AG04450 (cell line): ENCODE measurements at regions not wholly inside any gene's neighbourhood (a gene's known extent, or its start where the extent isn't known, plus 50 kb on each side); places are given as distances from the start of the nearest gene placed in this dataset.

Experiments used
- CTCF ChIA-PET: fragments of 300-600, 350-600 bp; formaldehyde crosslinking; extraction: SDS; loops from one replicate; lab custom pipeline; 2022; ENCODE audit warnings: antibody characterized with exemption, inconsistent platforms; lab: Charles Lee
- POLR2A ChIA-PET: fragments of 350-600 bp; formaldehyde crosslinking; extraction: SDS; loops from one replicate; lab custom pipeline; 2021; ENCODE audit warnings: antibody characterized with exemption, inconsistent platforms; lab: Yijun Ruan, JAX
- DNase-seq: peaks from one replicate; pipeline ENCODE4 v3.0.0-alpha.2; 2011; ENCODE audit warnings: low read depth, low spot score
- H3K27ac ChIP-seq: one replicate; pipeline ENCODE4 v1.5.1; 2012; ENCODE audit warnings: low read depth, low read length, control low read depth
- H3K27me3 ChIP-seq: one replicate; pipeline ENCODE4 v1.6.0; 2012; ENCODE audit warnings: low read length; ENCODE audit not compliant: control insufficient read depth, insufficient read depth
- H3K4me3 ChIP-seq: 2 replicates; pipeline ENCODE4 v1.5.1; 2011; ENCODE audit warnings: mild to moderate bottlenecking, low read depth, low read length, control low read depth
- H3K9me3 ChIP-seq: 2 replicates; pipeline ENCODE4 v1.5.1; 2012; ENCODE audit warnings: low read length; ENCODE audit not compliant: control insufficient read depth, insufficient read depth
- TF ChIP-seq, protein P1 (sequence below): IDR thresholded peaks from 2 replicates; pipeline ENCODE4 v1.5.1; 2011; ENCODE audit warnings: low read depth, low read length, control low read depth, inconsistent platforms

GRCh38 chr1:80462006-80462405, 1338.7 kb upstream of the ADGRL2 start:
- no peak for DNase-seq
- TF ChIP-seq, protein P1, sequence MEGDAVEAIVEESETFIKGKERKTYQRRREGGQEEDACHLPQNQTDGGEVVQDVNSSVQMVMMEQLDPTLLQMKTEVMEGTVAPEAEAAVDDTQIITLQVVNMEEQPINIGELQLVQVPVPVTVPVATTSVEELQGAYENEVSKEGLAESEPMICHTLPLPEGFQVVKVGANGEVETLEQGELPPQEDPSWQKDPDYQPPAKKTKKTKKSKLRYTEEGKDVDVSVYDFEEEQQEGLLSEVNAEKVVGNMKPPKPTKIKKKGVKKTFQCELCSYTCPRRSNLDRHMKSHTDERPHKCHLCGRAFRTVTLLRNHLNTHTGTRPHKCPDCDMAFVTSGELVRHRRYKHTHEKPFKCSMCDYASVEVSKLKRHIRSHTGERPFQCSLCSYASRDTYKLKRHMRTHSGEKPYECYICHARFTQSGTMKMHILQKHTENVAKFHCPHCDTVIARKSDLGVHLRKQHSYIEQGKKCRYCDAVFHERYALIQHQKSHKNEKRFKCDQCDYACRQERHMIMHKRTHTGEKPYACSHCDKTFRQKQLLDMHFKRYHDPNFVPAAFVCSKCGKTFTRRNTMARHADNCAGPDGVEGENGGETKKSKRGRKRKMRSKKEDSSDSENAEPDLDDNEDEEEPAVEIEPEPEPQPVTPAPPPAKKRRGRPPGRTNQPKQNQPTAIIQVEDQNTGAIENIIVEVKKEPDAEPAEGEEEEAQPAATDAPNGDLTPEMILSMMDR: no peak
- Histone ChIP-seq H3K4me3 (no peak overlapping the region), H3K27me3 (no peaks in the 10 kb centered on the region), H3K27ac (no peak overlapping the region), H3K9me3 (no peaks in the 10 kb centered on the region)
- CTCF ChIA-PET: no interaction called here
- POLR2A ChIA-PET: no interaction called here

DNA sequence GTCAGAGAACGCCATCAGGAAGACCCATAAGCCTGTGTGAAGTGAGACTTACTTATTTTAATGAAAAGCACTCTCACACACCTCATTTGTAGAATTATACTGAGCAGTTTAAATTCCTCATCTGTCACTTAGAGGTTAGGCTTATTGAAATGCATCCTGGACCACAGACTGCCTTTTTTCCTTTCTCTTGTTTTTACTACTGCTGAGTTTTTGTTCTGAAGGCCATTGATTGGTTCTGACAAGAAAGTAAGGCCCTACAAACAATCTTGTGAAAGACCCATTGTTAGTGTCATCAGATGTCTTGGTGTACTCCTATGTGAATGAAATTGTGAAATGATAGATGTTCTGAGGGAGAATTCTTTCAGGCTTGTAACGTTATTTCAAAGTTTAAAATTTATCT, 1343.3 kb upstream of the ADGRL2 start:
- ChIA-PET POLR2A (no interaction called here), CTCF (no interaction called here)
- TF ChIP-seq, protein P1: no peak
- no peaks in the 10 kb centered on the region for H3K27me3 ChIP-seq
- H3K27ac ChIP-seq: no peak overlapping the region
- no peak overlapping the region for H3K4me3 ChIP-seq
- H3K9me3 ChIP-seq: no peaks in the 10 kb centered on the region
- no peak for DNase-seq

DNA sequence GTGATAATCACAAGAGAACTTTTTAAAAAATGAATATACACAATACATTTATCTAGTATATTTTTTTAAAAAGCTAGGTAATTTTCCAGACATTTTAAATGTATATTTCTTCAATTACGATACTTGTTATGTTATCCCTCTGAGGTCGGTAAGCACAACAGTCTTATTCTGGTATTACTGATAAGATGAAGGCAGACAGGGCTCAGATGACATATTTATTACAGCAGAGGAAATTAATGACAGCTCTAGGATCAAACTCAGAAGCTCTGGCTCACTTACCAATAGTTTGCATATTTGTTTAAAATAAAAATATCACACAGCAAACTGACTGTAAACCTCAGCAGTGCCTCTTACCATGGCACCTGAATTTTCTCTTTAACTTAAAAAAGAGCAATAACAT, 1347.0 kb upstream of the ADGRL2 start:
- Histone ChIP-seq H3K9me3 (no peaks in the 10 kb centered on the region), H3K4me3 (no peak overlapping the region), H3K27ac (no peak overlapping the region), H3K27me3 (no peaks in the 10 kb centered on the region)
- DNase-seq: no peak
- ChIA-PET CTCF (no interaction called here), POLR2A (no interaction called here)
- TF ChIP-seq, protein P1: no peak

DNA sequence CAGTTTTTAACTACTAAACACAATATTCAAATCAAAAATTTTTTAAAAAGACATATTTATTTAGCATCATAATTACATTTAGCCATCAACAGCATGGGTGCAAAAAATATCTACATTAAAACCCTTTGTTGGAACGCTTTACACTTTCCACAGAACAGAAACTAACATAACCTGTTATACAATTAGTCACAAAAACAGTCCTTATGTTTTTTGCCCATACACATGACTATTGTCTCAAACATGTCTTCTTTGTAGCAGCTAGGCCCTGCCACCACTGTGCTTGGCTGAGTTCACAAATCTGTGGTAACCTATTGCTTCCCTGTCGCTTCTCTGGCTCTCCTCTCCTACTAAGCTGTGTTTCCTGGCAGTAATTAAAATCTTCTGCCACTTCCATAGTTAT, 1350.0 kb upstream of the ADGRL2 start:
- Histone ChIP-seq H3K9me3 (no peaks in the 10 kb centered on the region), H3K27ac (no peak overlapping the region), H3K27me3 (no peaks in the 10 kb centered on the region), H3K4me3 (no peak overlapping the region)
- ChIA-PET CTCF (no interaction called here), POLR2A (no interaction called here)
- TF ChIP-seq, protein P1: no peak
- no peak for DNase-seq

DNA sequence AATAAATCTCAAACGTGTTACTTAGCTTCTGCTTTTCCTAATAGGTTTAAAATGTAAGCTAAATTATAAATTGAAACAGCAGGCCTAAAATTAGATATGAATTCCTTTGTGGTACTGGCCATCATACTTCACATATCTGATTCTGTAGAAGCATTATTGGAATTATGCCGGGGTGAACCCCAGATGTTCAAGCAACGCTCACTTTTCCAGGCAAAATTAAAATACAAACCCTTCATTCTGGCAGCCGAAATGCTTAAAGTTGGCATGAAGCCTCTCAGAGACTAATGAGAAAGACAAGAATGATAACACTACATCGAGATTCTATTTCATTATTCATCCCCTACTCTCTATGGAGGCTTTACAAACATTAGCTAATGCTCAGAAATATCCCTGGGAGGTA, 1352.7 kb upstream of the ADGRL2 start:
- ChIA-PET POLR2A (no interaction called here), CTCF (no interaction called here)
- Histone ChIP-seq H3K27me3 (no peaks in the 10 kb centered on the region), H3K9me3 (no peaks in the 10 kb centered on the region), H3K4me3 (no peak overlapping the region), H3K27ac (no peak overlapping the region)
- TF ChIP-seq, protein P1: no peak
- DNase-seq: no peak
